Coronary artery (tissue), 2 donors: ENCODE measurements at regions not wholly inside any gene's neighbourhood (a gene's known extent, or its start where the extent isn't known, plus 50 kb on each side); places are given as distances from the start of the nearest gene placed in this dataset.

ENCODE experiments used
- DNase-seq: peaks from one replicate; pipeline ENCODE4 v3.0.0-alpha.2; 2017; ENCODE audit warnings: low spot score
- H3K27ac ChIP-seq, 2 donors: fragments of 200-600 bp; sonication (generic); one replicate each; pipeline ENCODE4 v1.5.1; 2016 to 2019
- H3K4me3 ChIP-seq: fragments of 200-600 bp; sonication (generic); 2 replicates; pipeline ENCODE4 v1.5.1; 2016; ENCODE audit warnings: mild to moderate bottlenecking, moderate library complexity
- TF ChIP-seq, protein P1 (sequence below): fragments of 200-600 bp; sonication (generic); IDR thresholded peaks from one replicate; pipeline ENCODE4 v1.5.1; 2019; ENCODE audit warnings: antibody characterized with exemption

GRCh38 chr3:74074700-74075099 lies 450.0 kb upstream of the PDZRN3 start:
- DNase-seq = no peak
- TF ChIP-seq, protein P1, sequence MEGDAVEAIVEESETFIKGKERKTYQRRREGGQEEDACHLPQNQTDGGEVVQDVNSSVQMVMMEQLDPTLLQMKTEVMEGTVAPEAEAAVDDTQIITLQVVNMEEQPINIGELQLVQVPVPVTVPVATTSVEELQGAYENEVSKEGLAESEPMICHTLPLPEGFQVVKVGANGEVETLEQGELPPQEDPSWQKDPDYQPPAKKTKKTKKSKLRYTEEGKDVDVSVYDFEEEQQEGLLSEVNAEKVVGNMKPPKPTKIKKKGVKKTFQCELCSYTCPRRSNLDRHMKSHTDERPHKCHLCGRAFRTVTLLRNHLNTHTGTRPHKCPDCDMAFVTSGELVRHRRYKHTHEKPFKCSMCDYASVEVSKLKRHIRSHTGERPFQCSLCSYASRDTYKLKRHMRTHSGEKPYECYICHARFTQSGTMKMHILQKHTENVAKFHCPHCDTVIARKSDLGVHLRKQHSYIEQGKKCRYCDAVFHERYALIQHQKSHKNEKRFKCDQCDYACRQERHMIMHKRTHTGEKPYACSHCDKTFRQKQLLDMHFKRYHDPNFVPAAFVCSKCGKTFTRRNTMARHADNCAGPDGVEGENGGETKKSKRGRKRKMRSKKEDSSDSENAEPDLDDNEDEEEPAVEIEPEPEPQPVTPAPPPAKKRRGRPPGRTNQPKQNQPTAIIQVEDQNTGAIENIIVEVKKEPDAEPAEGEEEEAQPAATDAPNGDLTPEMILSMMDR = no peak
- no peak overlapping the region for H3K4me3 ChIP-seq

GRCh38 chr3:74067296-74067695 lies 442.6 kb upstream of the PDZRN3 start:
- TF ChIP-seq, protein P1 = no peak
- no peak for DNase-seq
- no peak overlapping the region for H3K27ac ChIP-seq
- H3K4me3 ChIP-seq = no peak overlapping the region

More at GRCh38 chr3:74074700-74075099, 450.0 kb upstream of the PDZRN3 start:
- no peak overlapping the region for H3K27ac ChIP-seq

DNA sequence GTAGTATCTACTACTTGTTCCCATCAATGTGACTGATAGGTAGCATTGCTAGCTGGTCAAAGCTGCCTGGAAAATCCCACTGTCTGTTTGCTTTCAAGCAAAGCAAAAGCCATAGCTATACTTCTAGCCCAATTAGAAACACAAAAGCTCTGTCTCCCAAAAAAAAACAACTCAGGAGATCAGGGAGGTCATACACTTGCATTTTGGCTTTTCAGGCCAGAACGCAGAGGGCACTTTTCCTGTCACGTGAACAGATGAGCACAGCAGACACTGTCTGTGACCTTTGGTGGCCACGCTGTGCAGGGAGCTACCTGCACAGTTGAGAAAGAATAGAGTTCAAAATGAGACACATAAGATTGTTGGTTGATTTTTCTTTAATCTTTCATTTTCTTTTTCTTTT lies 441.7 kb upstream of the PDZRN3 start:
- no peak overlapping the region for H3K4me3 ChIP-seq
- TF ChIP-seq, protein P1 = no peak
- no peak for DNase-seq
- H3K27ac ChIP-seq = no peak overlapping the region

DNA sequence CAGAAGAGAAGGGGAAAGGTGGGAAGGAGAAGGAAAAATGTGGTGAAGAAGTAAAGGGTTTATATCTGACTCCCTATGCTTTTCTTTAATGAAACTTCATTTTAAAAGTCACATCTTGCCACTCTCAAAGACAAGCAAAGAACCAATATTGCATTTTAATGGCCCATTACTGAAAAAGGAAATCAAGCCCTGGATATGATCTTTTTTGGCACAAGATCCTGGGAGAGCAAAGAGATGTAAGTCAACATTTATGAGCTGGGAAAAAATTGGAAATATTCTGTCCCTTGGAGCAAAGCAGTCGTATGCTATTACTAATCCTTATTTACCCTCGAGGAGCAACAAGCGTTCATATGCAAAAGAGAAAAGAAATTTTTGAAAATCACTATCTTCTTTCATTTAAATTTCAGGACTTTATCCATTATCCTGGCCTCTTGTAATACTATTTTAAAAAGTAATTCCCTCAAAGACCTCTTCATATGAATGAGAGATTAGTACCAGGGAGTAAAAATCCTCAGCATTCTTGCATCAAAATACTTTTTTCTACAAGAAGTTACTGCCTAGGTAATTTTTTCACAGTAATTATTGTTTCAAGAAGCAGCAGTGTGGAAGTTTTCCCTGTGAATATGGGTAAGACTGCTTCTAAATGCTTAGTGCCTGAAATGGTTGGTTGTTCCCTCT lies 435.3 kb upstream of the PDZRN3 start:
- Histone ChIP-seq H3K27ac (no peak overlapping the region), H3K4me3 (no peak overlapping the region)
- DNase-seq = no peak
- TF ChIP-seq, protein P1 = no peak

GRCh38 chr3:74059301-74059922 lies 434.7 kb upstream of the PDZRN3 start:
- Histone ChIP-seq H3K4me3 (no peak overlapping the region), H3K27ac (no peak overlapping the region)
- TF ChIP-seq, protein P1 = no peak
- DNase-seq = no peak

DNA sequence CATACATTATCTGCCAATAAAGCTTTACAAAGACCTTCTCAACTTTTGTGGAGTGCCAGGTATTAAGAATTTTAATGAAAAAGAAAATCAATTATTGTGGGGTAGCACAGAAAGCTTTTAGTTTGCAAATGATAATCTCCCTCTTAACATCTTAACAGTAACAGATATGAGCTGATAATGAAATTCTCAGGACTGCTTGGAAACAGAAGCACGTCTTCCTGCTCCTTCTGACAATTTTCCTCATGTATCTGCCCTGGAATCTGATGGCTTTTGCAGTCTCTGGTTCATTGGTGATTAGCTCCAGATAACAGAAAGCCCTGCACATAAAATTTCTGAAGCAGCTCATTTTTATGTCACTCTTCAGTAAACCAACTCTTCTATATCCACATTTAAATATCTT lies 432.4 kb upstream of the PDZRN3 start:
- no peak for DNase-seq
- H3K27ac ChIP-seq = no peak overlapping the region
- TF ChIP-seq, protein P1 = no peak
- H3K4me3 ChIP-seq = no peak overlapping the region

- TF ChIP-seq, protein P1 = no peak
- H3K4me3 ChIP-seq = no peak overlapping the region
- H3K27ac ChIP-seq = no peak overlapping the region
- DNase-seq = no peak
Observed at GRCh38 chr3:74055061-74055460, 430.3 kb upstream of the PDZRN3 start.
